ENCODE measurements at regions not wholly inside any gene's neighbourhood (a gene's known extent, or its start where the extent isn't known, plus 50 kb on each side); places are given as distances from the start of the nearest gene placed in this dataset.

DNA sequence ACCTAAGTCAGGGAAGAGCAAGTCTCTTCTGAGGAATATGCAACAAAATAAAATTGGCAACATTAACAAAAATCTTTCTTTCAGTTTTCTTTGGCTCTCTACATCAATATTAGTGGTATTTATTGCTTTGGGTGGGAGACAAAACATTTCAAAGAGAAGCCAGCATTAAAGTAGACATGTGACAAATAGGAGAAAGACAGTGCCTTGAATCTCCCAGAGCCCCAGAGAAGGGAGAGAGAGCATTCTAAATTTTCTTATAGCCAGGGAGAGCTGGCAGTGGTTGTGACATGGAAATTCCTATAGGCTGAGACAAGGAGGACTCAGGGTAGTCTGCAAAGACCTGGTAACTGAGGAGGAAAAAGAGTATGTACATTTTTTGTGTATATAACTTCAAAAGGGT lies 79.4 kb upstream of the NREP start:
- TF ChIP-seq, protein P1, sequence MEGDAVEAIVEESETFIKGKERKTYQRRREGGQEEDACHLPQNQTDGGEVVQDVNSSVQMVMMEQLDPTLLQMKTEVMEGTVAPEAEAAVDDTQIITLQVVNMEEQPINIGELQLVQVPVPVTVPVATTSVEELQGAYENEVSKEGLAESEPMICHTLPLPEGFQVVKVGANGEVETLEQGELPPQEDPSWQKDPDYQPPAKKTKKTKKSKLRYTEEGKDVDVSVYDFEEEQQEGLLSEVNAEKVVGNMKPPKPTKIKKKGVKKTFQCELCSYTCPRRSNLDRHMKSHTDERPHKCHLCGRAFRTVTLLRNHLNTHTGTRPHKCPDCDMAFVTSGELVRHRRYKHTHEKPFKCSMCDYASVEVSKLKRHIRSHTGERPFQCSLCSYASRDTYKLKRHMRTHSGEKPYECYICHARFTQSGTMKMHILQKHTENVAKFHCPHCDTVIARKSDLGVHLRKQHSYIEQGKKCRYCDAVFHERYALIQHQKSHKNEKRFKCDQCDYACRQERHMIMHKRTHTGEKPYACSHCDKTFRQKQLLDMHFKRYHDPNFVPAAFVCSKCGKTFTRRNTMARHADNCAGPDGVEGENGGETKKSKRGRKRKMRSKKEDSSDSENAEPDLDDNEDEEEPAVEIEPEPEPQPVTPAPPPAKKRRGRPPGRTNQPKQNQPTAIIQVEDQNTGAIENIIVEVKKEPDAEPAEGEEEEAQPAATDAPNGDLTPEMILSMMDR (IDR thresholded peaks at IDR 0.05) = no peak
- no peak for TF ChIP-seq POLR2AphosphoS5 (IDR thresholded peaks at IDR 0.05)
